Endothelial cell of umbilical vein (primary cell): ENCODE measurements at regions not wholly inside any gene's neighbourhood (a gene's known extent, or its start where the extent isn't known, plus 50 kb on each side); places are given as distances from the start of the nearest gene placed in this dataset.

Experiments used
- BruUV-seq: library from RNA; stranded (reverse); fragments of 400-500 nt; replicated peaks from 2 replicates; lab custom pipeline; 2021; lab: Mats Ljungman, UMichigan
- CTCF ChIA-PET: fragments of 300-600, 350-600 bp; sonication (Branson Sonifier 250); formaldehyde crosslinking; loops from one replicate; lab custom pipeline; 2021; ENCODE audit warnings: antibody characterized with exemption, inconsistent platforms; lab: Charles Lee
- POLR2A ChIA-PET: fragments of 300-600, 350-600 bp; sonication (Branson Sonifier 250); formaldehyde crosslinking; loops from one replicate; lab custom pipeline; 2021; ENCODE audit warnings: antibody characterized with exemption, inconsistent platforms; lab: Charles Lee
- DNase-seq: peaks from one replicate; pipeline ENCODE4 v3.0.0-alpha.2; 2011; ENCODE audit warnings: low read depth, low spot score
- FAIRE-seq: peaks from 2 replicates; lab custom pipeline; 2011; peaks lifted over from hg19 to GRCh38; lab: Jason Lieb, UNC
- H2AFZ ChIP-seq: 2 replicates; pipeline ENCODE4 v1.6.0; 2012; ENCODE audit warnings: low read depth, low read length, control low read depth, inconsistent platforms
- H3K27ac ChIP-seq: 2 replicates; pipeline ENCODE4 v1.5.1; 2011; ENCODE audit warnings: low read depth, mild to moderate bottlenecking, control low read depth, low read length, moderate library complexity; ENCODE audit not compliant: insufficient read depth
- H3K27me3 ChIP-seq, 2 experiments: 2 replicates each; pipeline versions ENCODE4 v1.6.0 to v1.6.1; 2011; ENCODE audit warnings: low read length in 2 of 2, mixed read lengths in 1 of 2; ENCODE audit not compliant: control insufficient read depth in 2 of 2, insufficient read depth in 2 of 2
- H3K36me3 ChIP-seq, 2 experiments: 2 replicates in 1 of 2; 3 replicates in 1 of 2; pipeline ENCODE4 v1.5.1; 2011; ENCODE audit warnings: low read length in 2 of 2, mild to moderate bottlenecking in 1 of 2, moderate library complexity in 1 of 2; ENCODE audit not compliant: control insufficient read depth in 2 of 2, insufficient read depth in 2 of 2; ENCODE audit errors: extremely low read depth in 1 of 2
- H3K4me1 ChIP-seq: 3 replicates; pipeline ENCODE4 v1.5.1; 2011; ENCODE audit warnings: mild to moderate bottlenecking, low read length; ENCODE audit not compliant: control insufficient read depth, insufficient read depth; ENCODE audit errors: extremely low read depth
- H3K4me2 ChIP-seq: 2 replicates; pipeline ENCODE4 v1.6.1; 2011; ENCODE audit warnings: low read length, control low read depth, mixed read lengths; ENCODE audit not compliant: insufficient read depth
- H3K4me3 ChIP-seq, 3 experiments: fragments of 200-600 bp in 1 of 3; sonication (generic), shearing (Covaris generic) in 1 of 3; replicated peaks in 1 of 3; 2 replicates each; pipeline ENCODE4 v1.5.1; 2011 to 2016; ENCODE audit warnings: control low read depth in 3 of 3, low read length in 3 of 3, mild to moderate bottlenecking in 2 of 3, inconsistent platforms in 1 of 3, low read depth in 1 of 3, moderate library complexity in 1 of 3; ENCODE audit not compliant: insufficient read depth in 1 of 3
- H3K79me2 ChIP-seq: 2 replicates; pipeline ENCODE4 v1.6.0; 2012; ENCODE audit warnings: low read length, inconsistent platforms; ENCODE audit not compliant: control insufficient read depth, insufficient read depth
- H3K9ac ChIP-seq: replicated peaks from 2 replicates; pipeline ENCODE3; 2011; ENCODE audit warnings: low read length, control low read depth; ENCODE audit not compliant: insufficient read depth; ENCODE audit errors: extremely low read depth
- H3K9me1 ChIP-seq: replicated peaks from 3 replicates; pipeline ENCODE4 v1.6.0; 2011; ENCODE audit warnings: mild to moderate bottlenecking, low read length; ENCODE audit not compliant: control insufficient read depth, insufficient read depth; ENCODE audit errors: extremely low read depth
- H3K9me3 ChIP-seq: replicated peaks from 2 replicates; pipeline ENCODE4 v1.5.1; 2012; ENCODE audit warnings: low read length, inconsistent platforms; ENCODE audit not compliant: control insufficient read depth, insufficient read depth
- H4K20me1 ChIP-seq: replicated peaks from 2 replicates; pipeline ENCODE3; 2011; ENCODE audit warnings: mild to moderate bottlenecking, low read length; ENCODE audit not compliant: control insufficient read depth, insufficient read depth; ENCODE audit errors: extremely low read depth
- CTCF ChIP-seq, 2 donors: IDR thresholded peaks; 1 replicate in 1 of 2; 2 replicates in 1 of 2; pipeline ENCODE4 v1.5.1; 2011; ENCODE audit warnings: low read length in 2 of 2, mild to moderate bottlenecking in 2 of 2, moderate library complexity in 2 of 2, control low read depth in 1 of 2, inconsistent platforms in 1 of 2, low read depth in 1 of 2; ENCODE audit not compliant: insufficient read depth in 1 of 2; ENCODE audit errors: extremely low read depth in 1 of 2
- EZH2 ChIP-seq: IDR thresholded peaks from 2 replicates; pipeline ENCODE4 v1.6.1; 2012; ENCODE audit warnings: borderline replicate concordance, low read depth, mild to moderate bottlenecking, moderate library complexity, low read length, inconsistent platforms; ENCODE audit not compliant: severe bottlenecking
- FOS ChIP-seq: IDR thresholded peaks from 2 replicates; pipeline ENCODE4 v1.6.1; 2011; ENCODE audit warnings: mild to moderate bottlenecking, low read length, moderate library complexity, borderline replicate concordance; ENCODE audit not compliant: insufficient read depth
- GATA2 ChIP-seq: IDR thresholded peaks from 2 replicates; pipeline ENCODE4 v1.7.0; 2011; ENCODE audit warnings: low read depth, mild to moderate bottlenecking, moderate library complexity, mixed read lengths, low read length; ENCODE audit not compliant: insufficient read length, insufficient read depth
- JUN ChIP-seq: IDR thresholded peaks from 2 replicates; pipeline ENCODE4 v1.6.1; 2011; ENCODE audit warnings: borderline replicate concordance, low read depth; ENCODE audit not compliant: insufficient read length, insufficient read depth
- MYC ChIP-seq: IDR thresholded peaks from one replicate; pipeline ENCODE4 v1.6.1; 2011; ENCODE audit warnings: mild to moderate bottlenecking, low read depth, low read length
- POLR2A ChIP-seq: IDR thresholded peaks from 2 replicates; pipeline ENCODE4 v1.6.1; 2012; ENCODE audit warnings: low read depth, mild to moderate bottlenecking, control low read depth, low read length
- POLR2AphosphoS5 ChIP-seq: IDR thresholded peaks from 2 replicates; pipeline ENCODE4 v1.6.1; 2012; ENCODE audit warnings: low read depth, mild to moderate bottlenecking, control low read depth, low read length, moderate library complexity; ENCODE audit not compliant: insufficient read depth
- dilution Hi-C: fragments of 300-500 bp; cut with MboI; formaldehyde crosslinking; loops from one replicate; pipeline ENCODE4 v1.15.0; 2019; ENCODE audit warnings: low sequenced_read_pairs; ENCODE audit not compliant: extremely low pct_ligation_motif_present
- intact Hi-C: fragments of 100-400 bp; cut with micrococcal nuclease; formaldehyde crosslinking; loops from one replicate; pipeline ENCODE4 v1.10.0; 2022
- TF ChIP-seq, protein P1 (sequence below): IDR thresholded peaks from 2 replicates; pipeline ENCODE4 v1.6.1; 2011; ENCODE audit not compliant: insufficient read depth, insufficient read length

GRCh38 chr1:220327106-220327505 lies 54.9 kb upstream of the RAB3GAP2 start:
- H3K9me1 ChIP-seq: no peaks in the 10 kb centered on the region
- no peak for FAIRE-seq
- H3K9ac ChIP-seq: no peak overlapping the region
- H3K4me1 ChIP-seq: no peaks in the 10 kb centered on the region
- TF ChIP-seq POLR2A (no peak), FOS (no peak), JUN (no peak), GATA2 (no peak), EZH2 (no peak), CTCF (IDR thresholded peaks at IDR 0.05; ENCODE audit: extremely low read depth in 1 of 2, insufficient read depth in 1 of 2, low read depth in 1 of 2, low read length in 2 of 2) (no peak), POLR2AphosphoS5 (no peak), MYC (no peak)
- TF ChIP-seq, protein P1, sequence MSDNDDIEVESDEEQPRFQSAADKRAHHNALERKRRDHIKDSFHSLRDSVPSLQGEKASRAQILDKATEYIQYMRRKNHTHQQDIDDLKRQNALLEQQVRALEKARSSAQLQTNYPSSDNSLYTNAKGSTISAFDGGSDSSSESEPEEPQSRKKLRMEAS: no peak
- no peaks in the 10 kb centered on the region for H3K9me3 ChIP-seq
- H3K27me3 ChIP-seq: no peaks in the 10 kb centered on the region
- BruUV-seq: no TSS peak
- H3K36me3 ChIP-seq: no peaks in the 10 kb centered on the region
- no peaks in the 10 kb centered on the region for H3K79me2 ChIP-seq
- POLR2A ChIA-PET: no interaction called here
- H3K27ac ChIP-seq: no peak overlapping the region
- no peaks in the 10 kb centered on the region for H4K20me1 ChIP-seq
- DNase-seq: no peak
- H3K4me2 ChIP-seq: no peak overlapping the region
- dilution Hi-C loops: no loop called here
- CTCF ChIA-PET: interaction anchor here (3.9 kb wide), 1 partner anchor 31 kb away, joined by 12 read pairs; no protein-coding TSS in a partner anchor
- H3K4me3 ChIP-seq: no peak overlapping the region
- intact Hi-C loops: no loop called here
- no peak overlapping the region for H2AFZ ChIP-seq
